GM12891 (cell line): ENCODE measurements at regions not wholly inside any gene's neighbourhood (a gene's known extent, or its start where the extent isn't known, plus 50 kb on each side); places are given as distances from the start of the nearest gene placed in this dataset.

Source experiments
- POLR2A ChIP-seq: IDR thresholded peaks from 2 replicates; pipeline ENCODE4 v1.6.1; 2011; ENCODE audit warnings: low read depth, low read length, control low read depth
- POLR2AphosphoS5 ChIP-seq: IDR thresholded peaks from 2 replicates; pipeline ENCODE4 v1.6.1; 2011; ENCODE audit warnings: low read depth, low read length, control low read depth

- TF ChIP-seq POLR2AphosphoS5: no peak
- no peak for TF ChIP-seq POLR2A
These were observed 191.3 kb upstream of the IRX5 start for GRCh38 chr16:54739381-54739780.
